ENCODE measurements at regions not wholly inside any gene's neighbourhood (a gene's known extent, or its start where the extent isn't known, plus 50 kb on each side); places are given as distances from the start of the nearest gene placed in this dataset.
"Not testable (repeated sequence)": the region's sequence is repeated elsewhere in the genome, so short reads cannot be mapped to it uniquely, and the experiment has no call there.

GRCh38 chr11:42873800-42874405, 437.9 kb upstream of the API5 start:
- not testable (repeated sequence) for DNase-seq

GRCh38 chr11:42881335-42881734, 430.5 kb upstream of the API5 start:
- DNase-seq, result not testable (repeated sequence)

- no peak for DNase-seq
Measured at GRCh38 chr11:42890773-42891172, 421.0 kb upstream of the API5 start.

GRCh38 chr11:42901084-42901483, 410.7 kb upstream of the API5 start:
- no peak for DNase-seq

- DNase-seq, result no peak
Measured at GRCh38 chr11:42906226-42906625, 405.6 kb upstream of the API5 start.

GRCh38 chr11:42913731-42914130, 398.1 kb upstream of the API5 start:
- DNase-seq, result no peak

- DNase-seq, result no peak
Measured at GRCh38 chr11:42923651-42924050, 388.1 kb upstream of the API5 start.

- DNase-seq, result no peak
Measured at GRCh38 chr11:42925916-42926315, 385.9 kb upstream of the API5 start.

GRCh38 chr11:42947405-42947804, 364.4 kb upstream of the API5 start:
- DNase-seq, result no peak

GRCh38 chr11:42949738-42950376, 361.9 kb upstream of the API5 start:
- not testable (repeated sequence) for DNase-seq

GRCh38 chr11:42951266-42951665, 360.5 kb upstream of the API5 start:
- no peak for DNase-seq

- DNase-seq, result no peak
Measured at GRCh38 chr11:42957831-42958230, 354.0 kb upstream of the API5 start.

- DNase-seq, result no peak
Measured at GRCh38 chr11:42958635-42959034, 353.2 kb upstream of the API5 start.

- no peak for DNase-seq
Measured at GRCh38 chr11:42960521-42961088, 351.2 kb upstream of the API5 start.

- DNase-seq, result no peak
Measured at GRCh38 chr11:42967653-42968052, 344.1 kb upstream of the API5 start.

- DNase-seq, result no peak
Measured at GRCh38 chr11:42972741-42973140, 339.1 kb upstream of the API5 start.

- no peak for DNase-seq
Measured at GRCh38 chr11:42974510-42975179, 337.2 kb upstream of the API5 start.

- DNase-seq, result no peak
Measured at GRCh38 chr11:42975180-42975529, 336.6 kb upstream of the API5 start.

- no peak for DNase-seq
Measured at GRCh38 chr11:42976636-42977217, 335.1 kb upstream of the API5 start.

GRCh38 chr11:42992594-42992993, 319.2 kb upstream of the API5 start:
- DNase-seq, result no peak

- no peak for DNase-seq
Measured at GRCh38 chr11:42996421-42997307, 315.1 kb upstream of the API5 start.

GRCh38 chr11:43004879-43005278, 306.9 kb upstream of the API5 start:
- DNase-seq, result not testable (repeated sequence)

All from fibroblast of skin of scalp (primary cell).